ENCODE measurements at regions not wholly inside any gene's neighbourhood (a gene's known extent, or its start where the extent isn't known, plus 50 kb on each side); places are given as distances from the start of the nearest gene placed in this dataset.
A peak's percentile ranks its signal among the peaks of the same experiment; 100 is the strongest.

DNA sequence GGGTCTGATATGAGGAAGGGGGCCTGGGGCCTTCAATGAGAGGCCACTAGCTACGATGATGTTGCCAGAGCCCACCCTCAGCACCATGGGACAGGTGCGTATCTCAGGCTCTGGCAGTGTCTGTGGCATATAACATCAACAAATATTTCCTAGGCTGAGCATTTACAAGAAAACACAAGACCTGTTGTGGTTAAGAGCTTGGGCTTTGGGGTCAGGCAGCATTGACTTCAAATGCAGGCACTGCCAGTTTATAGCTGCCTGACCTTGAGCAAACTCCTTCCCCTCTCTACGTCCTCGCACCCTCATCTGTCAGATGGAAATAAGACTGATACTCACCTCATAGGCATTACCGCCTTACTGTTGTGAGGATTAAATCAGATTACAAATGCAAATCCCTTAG lies 156.0 kb downstream of the KATNAL1 start:
- H3K9me3 ChIP-seq, result no peaks in the 10 kb centered on the region
- H3K4me1 ChIP-seq, result peaks cover 100% of the 10 kb centered on the region
- H3K4me3 ChIP-seq, result no peak overlapping the region
- no peaks in the 10 kb centered on the region for H3K27me3 ChIP-seq
- H3K36me3 ChIP-seq, result no peaks in the 10 kb centered on the region
- TF ChIP-seq Cebpa-rat (IDR thresholded peaks at IDR 0.05), result no peak
- H3K9ac ChIP-seq, result no peak overlapping the region
- no peaks in the 10 kb centered on the region for H4K20me1 ChIP-seq
- H3K4me2 ChIP-seq, result peak overlapping the region; percentile 98
- no peak overlapping the region for H3K27ac ChIP-seq

DNA sequence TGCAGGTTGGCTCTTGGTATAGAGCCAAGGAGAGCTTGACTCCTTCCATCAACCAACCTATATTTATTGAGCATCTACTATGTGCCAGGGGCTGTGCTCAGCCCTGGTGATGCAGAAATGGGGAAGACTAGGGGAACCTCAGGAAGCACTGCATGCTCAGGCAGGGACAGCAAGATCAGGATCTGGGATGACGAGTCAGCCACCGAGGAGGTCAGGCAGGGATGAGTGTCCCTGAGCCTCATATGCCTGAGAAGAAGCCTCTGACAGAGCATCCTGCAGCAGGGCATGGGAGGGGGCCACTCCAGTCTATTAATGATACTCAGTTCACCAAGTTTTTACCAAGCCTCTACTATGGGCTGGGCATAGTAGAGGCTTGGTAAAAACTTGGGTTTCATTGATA lies 158.1 kb downstream of the KATNAL1 start:
- Histone ChIP-seq H3K9ac (no peak overlapping the region), H4K20me1 (no peaks in the 10 kb centered on the region), H3K36me3 (no peaks in the 10 kb centered on the region), H3K4me1 (peaks cover 100% of the 10 kb centered on the region), H3K27ac (peak overlapping the region; percentile 64; the same call in 1 of the 2 replicates), H3K27me3 (no peaks in the 10 kb centered on the region), H3K9me3 (peaks cover 3% of the 10 kb centered on the region), H3K4me2 (peak overlapping the region; percentile 69), H3K4me3 (no peak overlapping the region)
- TF ChIP-seq Cebpa-rat (IDR thresholded peaks at IDR 0.05), result no peak

DNA sequence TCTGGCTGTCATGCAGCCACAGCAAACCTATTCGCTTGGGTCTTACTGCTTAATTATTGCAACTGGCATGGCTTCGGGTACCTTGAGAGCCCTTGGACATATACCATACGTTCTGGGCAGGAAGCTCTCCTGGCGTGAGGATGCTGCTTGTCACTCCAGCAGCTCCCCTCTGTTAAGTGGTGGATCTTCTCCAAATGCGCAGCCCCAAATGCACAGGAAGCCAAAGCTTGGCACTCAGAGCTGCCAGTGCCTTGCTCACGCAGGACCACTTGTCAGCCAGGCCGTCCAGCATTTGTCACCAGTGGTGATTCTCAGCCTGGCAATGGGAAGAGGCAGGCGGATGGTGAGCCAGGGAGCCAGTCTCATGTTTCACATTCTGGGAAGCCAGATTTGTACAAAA lies 158.6 kb downstream of the KATNAL1 start:
- H3K4me1 ChIP-seq, result peaks cover 98% of the 10 kb centered on the region
- no peaks in the 10 kb centered on the region for H4K20me1 ChIP-seq
- peak overlapping the region; percentile 69 for H3K4me2 ChIP-seq
- H3K4me3 ChIP-seq, result no peak overlapping the region
- TF ChIP-seq Cebpa-rat (IDR thresholded peaks at IDR 0.05), result no peak
- peaks cover 8% of the 10 kb centered on the region for H3K9me3 ChIP-seq
- no peaks in the 10 kb centered on the region for H3K27me3 ChIP-seq
- H3K27ac ChIP-seq, result peak overlapping the region; percentile 64
- H3K36me3 ChIP-seq, result no peaks in the 10 kb centered on the region
- no peak overlapping the region for H3K9ac ChIP-seq

DNA sequence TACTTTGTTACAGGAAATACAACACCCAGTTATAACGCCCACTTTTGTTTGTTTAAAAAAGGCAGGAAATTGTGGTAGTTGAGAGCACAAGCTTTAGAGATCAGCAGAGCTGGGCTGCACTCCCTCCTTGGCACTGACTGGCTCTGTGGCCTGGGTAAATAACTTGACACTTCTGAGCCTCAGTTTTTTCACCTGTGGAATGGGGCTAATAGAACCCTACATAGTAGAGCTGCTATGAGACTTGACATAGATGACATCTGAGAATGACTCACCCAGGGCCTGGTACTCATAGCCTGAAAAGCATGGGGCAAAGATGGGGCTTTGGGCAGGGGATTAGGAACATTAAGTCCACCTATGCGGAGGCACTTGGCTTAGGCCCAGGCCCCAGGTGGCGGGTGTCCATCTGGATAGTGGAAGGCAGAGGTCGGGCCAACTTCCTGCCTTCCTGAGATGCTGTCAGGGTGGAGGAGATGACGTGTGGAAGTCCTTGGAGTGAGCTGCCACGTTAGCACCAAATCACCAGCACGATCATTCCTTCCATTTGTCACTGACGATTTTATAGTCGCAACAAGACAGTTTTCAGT lies 159.1 kb downstream of the KATNAL1 start:
- H4K20me1 ChIP-seq, result no peaks in the 10 kb centered on the region
- H3K4me1 ChIP-seq, result peaks cover 98% of the 10 kb centered on the region
- TF ChIP-seq Cebpa-rat (IDR thresholded peaks at IDR 0.05), result no peak
- no peaks in the 10 kb centered on the region for H3K27me3 ChIP-seq
- H3K36me3 ChIP-seq, result no peaks in the 10 kb centered on the region
- H3K27ac ChIP-seq, result peak overlapping the region; percentile 64
- H3K9me3 ChIP-seq, result peaks cover 10% of the 10 kb centered on the region
- peak overlapping the region; percentile 45; the same call in 1 of the 2 replicates for H3K9ac ChIP-seq
- no peak overlapping the region for H3K4me3 ChIP-seq
- H3K4me2 ChIP-seq, result peak overlapping the region; percentile 69

DNA sequence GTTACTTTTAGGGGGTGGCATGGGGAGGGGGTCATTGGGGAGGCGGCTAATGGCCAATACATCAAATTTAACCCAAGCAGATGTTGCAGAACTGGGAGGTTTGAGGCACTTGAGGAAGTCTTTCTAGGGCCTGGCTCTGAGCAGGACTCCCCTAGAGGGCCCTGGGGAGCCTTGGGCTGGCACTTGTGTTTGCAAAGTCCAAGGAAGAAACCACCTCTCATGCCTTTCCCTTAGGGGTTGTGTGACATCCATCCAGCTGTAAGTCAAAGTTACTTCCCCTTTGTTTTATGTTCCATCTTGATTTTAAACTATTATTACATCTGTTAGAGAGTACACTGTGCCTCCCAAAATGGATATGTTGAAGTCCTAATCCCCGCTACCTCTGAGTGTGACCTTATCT lies 159.9 kb downstream of the KATNAL1 start:
- Histone ChIP-seq H3K9ac (peak overlapping the region; percentile 45; the same call in 1 of the 2 replicates), H3K9me3 (peaks cover 10% of the 10 kb centered on the region), H3K27ac (peak overlapping the region; percentile 64), H4K20me1 (no peaks in the 10 kb centered on the region), H3K4me3 (no peak overlapping the region), H3K27me3 (no peaks in the 10 kb centered on the region), H3K4me2 (peak overlapping the region; percentile 69), H3K36me3 (no peaks in the 10 kb centered on the region), H3K4me1 (peaks cover 98% of the 10 kb centered on the region)
- TF ChIP-seq Cebpa-rat (IDR thresholded peaks at IDR 0.05), result no peak

DNA sequence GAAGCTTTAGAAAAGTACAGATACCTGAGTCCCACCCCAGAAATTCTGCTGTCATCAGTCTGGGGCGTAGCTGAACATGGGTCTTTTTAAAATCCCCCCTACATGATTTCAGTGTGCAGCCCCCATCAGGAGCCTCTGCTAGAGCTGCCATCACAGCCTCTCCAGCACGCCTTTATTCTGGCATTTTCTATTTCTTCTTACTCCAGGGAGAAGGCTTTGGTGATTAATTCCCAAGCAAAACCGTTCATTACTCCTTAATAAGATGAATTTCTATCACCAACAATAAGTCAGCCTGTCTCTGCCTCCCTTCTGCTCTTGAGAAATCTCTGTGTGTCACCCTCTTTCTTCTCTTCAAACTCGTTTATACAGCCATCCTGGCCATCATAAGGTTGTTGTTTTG lies 160.3 kb downstream of the KATNAL1 start:
- no peaks in the 10 kb centered on the region for H3K27me3 ChIP-seq
- peak overlapping the region; percentile 37 for H3K27ac ChIP-seq
- peaks cover 10% of the 10 kb centered on the region for H3K9me3 ChIP-seq
- peaks cover 98% of the 10 kb centered on the region for H3K4me1 ChIP-seq
- no peak overlapping the region for H3K4me3 ChIP-seq
- H3K4me2 ChIP-seq, result peak overlapping the region; percentile 69
- 0 out of 2 replicates have a peak overlapping the region, but pooled peaks have one; percentile 1 for H3K9ac ChIP-seq
- H4K20me1 ChIP-seq, result no peaks in the 10 kb centered on the region
- no peaks in the 10 kb centered on the region for H3K36me3 ChIP-seq
- no peak for TF ChIP-seq Cebpa-rat (IDR thresholded peaks at IDR 0.05)

DNA sequence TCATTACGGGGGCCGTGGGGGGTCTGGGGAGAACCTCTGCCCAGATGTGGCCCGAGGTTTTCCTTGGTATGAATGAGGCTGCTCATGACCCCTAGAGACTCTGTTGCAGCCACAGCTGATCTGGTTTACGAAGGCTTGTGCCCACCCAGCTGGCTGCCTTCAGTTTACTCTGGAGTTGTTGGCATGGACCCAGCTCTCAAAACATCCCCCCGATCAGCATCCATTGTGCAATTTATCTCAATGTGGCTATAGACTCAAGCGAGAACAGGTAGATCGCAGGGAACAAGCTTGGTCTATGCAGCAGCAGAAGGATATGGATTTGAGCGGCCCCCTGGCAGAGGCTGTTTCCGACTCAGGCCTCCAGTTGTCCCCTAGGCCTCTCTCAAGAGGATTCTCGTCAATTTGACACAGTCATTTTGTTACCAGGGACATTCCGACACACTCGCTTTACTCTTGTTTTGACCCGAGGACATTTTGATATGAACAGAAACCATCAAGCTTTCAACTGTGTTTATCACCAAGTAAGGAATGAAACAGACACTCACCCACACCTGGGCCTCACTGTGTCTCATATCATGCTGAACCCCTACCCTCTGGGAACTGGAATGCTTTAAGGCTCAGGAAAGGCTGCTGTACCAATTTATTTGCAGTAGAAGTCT lies 161.5 kb downstream of the KATNAL1 start:
- peak; percentile 58; the same call in 1 of the 2 replicates for TF ChIP-seq Cebpa-rat (IDR thresholded peaks at IDR 0.05)
- Histone ChIP-seq H3K9me3 (peaks cover 10% of the 10 kb centered on the region), H3K4me2 (peak overlapping the region; percentile 69), H3K27ac (peak overlapping the region; percentile 37), H4K20me1 (no peaks in the 10 kb centered on the region), H3K9ac (peak overlapping the region; percentile 48), H3K4me1 (peaks cover 98% of the 10 kb centered on the region), H3K4me3 (no peak overlapping the region), H3K36me3 (no peaks in the 10 kb centered on the region), H3K27me3 (no peaks in the 10 kb centered on the region)

DNA sequence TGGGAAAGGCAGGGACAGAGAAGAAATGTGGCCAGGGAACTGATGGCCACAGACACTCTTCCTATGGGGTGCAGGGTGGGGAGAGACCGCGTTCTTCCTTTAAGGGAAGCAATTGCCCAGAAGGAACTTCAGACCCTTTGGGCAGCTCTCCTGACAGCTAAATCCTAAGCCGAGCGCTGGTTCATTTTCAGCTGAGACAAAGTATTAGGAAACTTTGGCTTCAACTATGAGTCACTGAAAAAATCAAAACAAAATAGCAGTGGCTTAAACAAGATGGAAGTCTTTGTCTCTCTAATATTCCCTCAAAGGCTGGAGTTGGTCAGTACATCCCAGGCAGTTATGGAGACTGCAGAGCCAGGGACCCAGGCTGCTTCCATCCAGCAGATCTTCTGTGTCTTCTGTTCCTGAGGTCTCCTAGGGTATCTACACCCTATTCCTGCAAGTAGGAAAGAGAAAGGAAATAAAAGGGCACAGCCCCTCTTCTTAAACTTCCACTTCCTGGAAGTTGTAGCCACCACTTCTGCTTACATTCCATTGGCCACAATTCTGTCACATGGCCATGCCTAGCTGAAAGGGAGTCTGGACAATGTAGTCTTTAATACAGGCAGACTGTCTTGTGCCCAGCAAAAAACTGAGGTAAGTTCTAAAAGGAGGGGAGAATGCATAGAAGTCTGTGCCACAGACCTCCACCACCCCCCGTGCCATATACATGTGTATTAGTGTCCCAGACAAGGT lies 163.5 kb downstream of the KATNAL1 start:
- Histone ChIP-seq H3K27me3 (no peaks in the 10 kb centered on the region), H3K27ac (no peak overlapping the region), H4K20me1 (no peaks in the 10 kb centered on the region), H3K9me3 (peaks cover 10% of the 10 kb centered on the region), H3K9ac (no peak overlapping the region), H3K36me3 (no peaks in the 10 kb centered on the region), H3K4me2 (peak overlapping the region; percentile 69), H3K4me3 (no peak overlapping the region), H3K4me1 (peaks cover 78% of the 10 kb centered on the region)
- TF ChIP-seq Cebpa-rat (IDR thresholded peaks at IDR 0.05), result no peak

DNA sequence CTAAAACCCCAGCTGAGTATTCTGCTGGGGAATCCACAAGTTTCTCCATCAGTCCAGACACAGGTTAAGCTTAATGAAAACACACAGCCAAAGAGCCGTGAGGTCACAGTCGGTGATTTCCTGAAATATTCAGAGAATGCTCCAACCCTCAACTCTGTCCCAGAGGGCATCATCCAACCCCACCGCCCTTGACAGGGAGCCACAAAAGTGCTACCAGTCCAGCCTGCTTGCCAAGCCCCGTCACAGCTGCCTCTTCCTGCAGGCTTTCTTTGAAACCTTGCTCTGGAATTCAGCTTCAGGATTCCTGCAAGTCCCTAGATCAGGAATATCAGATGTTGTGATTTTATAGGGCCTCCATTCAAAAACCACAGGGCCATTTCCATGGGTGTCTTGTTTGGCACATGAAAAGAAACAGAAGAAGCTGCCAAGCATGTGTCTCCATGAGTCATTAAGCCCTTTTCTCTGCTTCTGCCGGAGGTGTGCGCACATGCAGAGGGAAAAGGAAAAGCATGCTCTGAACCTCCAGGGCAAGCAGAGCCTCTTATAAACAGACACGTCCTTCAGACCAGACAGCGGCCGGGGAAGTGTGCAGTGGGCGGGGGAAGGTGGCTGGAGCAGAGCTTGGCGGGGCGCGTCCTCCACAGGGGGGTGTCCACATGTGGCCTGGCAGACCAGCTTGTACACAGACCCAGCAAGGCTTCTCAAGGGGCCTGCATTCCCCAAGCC lies 164.7 kb downstream of the KATNAL1 start:
- Histone ChIP-seq H3K4me2 (peak overlapping the region; percentile 69), H3K27me3 (no peaks in the 10 kb centered on the region), H3K27ac (peak overlapping the region; percentile 40; the same call in 1 of the 2 replicates), H3K4me3 (no peak overlapping the region), H3K9me3 (peaks cover 10% of the 10 kb centered on the region), H3K4me1 (peaks cover 66% of the 10 kb centered on the region), H4K20me1 (no peaks in the 10 kb centered on the region), H3K36me3 (no peaks in the 10 kb centered on the region), H3K9ac (no peak overlapping the region; the same call in 1 of the 2 replicates)
- TF ChIP-seq Cebpa-rat (IDR thresholded peaks at IDR 0.05), result no peak
